ENCODE measurements at regions not wholly inside any gene's neighbourhood (a gene's known extent, or its start where the extent isn't known, plus 50 kb on each side); places are given as distances from the start of the nearest gene placed in this dataset.
"Not testable (repeated sequence)": the region's sequence is repeated elsewhere in the genome, so short reads cannot be mapped to it uniquely, and the experiment has no call there.

DNA sequence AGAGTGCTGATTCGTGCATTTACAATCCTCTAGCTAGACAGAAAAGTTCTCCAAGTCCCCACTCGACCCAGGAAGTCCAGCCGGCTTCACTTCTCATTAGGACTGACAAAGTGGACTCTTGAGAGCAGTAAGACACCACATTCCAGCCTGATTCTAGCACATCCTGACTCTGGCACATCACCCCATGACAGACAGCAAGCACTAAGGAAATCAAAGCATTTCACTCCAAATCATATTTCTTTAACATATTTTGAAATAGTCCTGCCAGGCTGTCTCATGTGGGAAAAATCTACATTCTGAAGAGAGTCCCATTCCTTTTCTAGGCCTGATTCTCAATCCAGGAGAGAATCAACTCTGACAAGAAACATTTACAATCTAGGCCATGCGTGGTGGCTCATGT lies 478.5 kb upstream of the AMELY start:
- DNase-seq: no peak

- no peak for DNase-seq
Observed at GRCh38 chrY:7382988-7383387, 471.4 kb upstream of the AMELY start.

- DNase-seq: no peak
Observed at GRCh38 chrY:7377091-7377490, 465.5 kb upstream of the AMELY start.

DNA sequence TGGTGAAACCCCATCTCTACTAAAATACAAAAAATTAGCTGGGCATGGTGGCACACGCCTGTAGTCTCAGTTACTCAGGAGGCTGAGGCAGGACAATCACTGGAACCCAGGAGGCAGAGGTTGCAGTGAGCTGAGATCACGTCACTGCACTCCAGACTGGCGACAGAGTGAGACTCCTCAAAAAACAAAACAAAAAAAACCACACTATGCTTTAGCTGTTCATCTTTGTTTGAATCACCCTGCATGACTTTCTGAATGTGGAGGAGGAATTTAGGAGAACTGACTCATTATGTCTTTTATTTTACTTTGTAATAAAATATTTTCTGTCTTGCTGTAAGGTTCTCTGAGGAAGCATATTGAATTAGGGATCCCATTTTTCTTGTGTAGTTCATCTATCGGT lies 462.9 kb upstream of the AMELY start:
- not testable (repeated sequence) for DNase-seq

- DNase-seq: not testable (repeated sequence)
Observed at GRCh38 chrY:7371953-7372352, 460.4 kb upstream of the AMELY start.

DNA sequence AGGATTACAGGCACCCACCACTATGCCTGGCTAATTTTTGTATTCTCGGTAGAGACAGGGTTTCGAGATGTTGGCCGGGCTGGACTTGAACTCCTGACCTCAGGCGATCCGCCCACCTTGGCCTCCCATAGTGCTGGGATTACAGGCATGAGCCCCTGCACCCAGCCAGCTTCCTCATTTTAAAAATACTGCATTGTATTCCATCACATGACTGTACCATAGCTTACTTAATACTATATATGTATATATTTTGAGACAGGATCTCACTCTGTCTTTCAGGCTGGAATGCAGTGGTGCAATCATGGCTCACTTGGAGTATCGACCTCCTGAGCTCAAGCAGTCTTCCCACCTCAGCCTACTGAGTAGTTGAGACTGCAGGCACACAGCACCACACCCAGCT lies 459.5 kb upstream of the AMELY start:
- not testable (repeated sequence) for DNase-seq

- DNase-seq: no peak
Observed at GRCh38 chrY:7359520-7359919, 448.0 kb upstream of the AMELY start.

DNA sequence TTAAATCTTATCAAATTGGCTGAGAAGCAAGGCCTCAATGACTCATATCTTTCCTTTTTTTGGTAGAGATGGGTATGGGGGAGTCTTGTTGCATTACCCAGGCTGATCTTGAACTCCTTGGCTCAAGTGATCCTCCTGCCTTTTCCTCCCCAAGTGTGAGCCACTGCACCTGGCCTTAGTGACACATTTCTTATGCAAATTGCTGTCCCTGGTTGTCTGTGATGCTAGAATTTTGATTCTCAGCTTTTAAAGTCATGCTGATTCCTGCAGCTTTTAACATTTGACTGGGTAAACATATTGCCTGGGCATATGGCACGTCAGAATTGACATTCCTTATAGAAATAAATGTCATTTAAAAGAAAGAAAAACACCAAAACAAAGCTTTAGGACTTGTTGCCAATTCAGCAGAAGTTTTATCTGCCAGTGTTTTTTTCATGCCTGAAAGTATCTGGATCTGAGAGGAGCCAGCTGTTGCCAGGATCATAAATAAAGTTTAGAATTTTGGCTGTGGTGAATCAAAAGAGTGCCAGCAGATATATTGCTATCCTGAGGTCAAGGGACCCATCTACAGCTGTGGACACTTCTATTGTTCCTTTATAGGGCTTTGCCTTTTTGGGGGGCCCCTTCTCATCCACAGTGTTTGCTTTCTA lies 446.7 kb upstream of the AMELY start:
- DNase-seq: no peak

DNA sequence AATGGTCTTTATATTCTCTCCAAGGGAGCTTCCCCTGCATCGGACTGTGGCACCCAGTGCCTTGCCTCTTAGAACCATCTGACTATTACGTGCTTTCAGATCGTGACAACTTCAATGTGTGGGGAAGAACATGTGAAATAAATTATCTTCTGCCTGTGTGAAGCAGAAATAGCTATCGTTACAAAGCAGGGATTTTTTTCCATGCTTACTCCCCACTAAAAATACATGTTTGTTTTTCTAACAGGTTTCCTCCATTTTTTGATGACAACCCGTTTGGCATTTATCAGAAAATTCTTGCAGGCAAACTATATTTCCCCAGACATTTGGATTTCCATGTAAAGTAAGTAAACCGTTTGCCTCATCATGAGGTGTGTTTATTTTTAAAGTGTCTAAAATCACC lies 444.3 kb upstream of the AMELY start:
- DNase-seq: not testable (repeated sequence)

GRCh38 chrY:7344661-7345060 lies 433.1 kb upstream of the AMELY start:
- DNase-seq: peak; percentile 56

DNA sequence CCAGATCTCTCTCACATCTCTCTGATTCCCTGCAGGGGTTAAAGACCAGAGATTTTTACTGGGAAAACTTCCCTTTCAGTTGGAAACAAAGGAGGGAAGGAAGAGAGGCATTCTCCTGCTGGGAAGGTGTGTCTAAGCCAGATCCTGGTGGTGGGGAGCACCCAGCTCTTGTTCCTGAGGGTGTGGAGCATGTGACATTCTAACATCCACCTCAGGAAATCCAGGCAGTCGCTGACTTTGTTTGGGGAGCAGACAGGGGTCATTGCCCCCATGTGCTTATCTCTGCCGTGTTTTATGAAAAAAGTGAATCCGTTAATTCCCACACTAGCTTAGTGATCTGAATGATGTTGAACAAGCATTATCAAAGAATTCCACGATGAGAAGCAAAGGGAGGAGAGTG lies 431.7 kb upstream of the AMELY start:
- no peak for DNase-seq

- peak; percentile 54 for DNase-seq
Observed at GRCh38 chrY:7342732-7343131, 431.2 kb upstream of the AMELY start.

GRCh38 chrY:7339391-7340087 lies 428.0 kb upstream of the AMELY start:
- DNase-seq: no peak

GRCh38 chrY:7336023-7336873 lies 424.7 kb upstream of the AMELY start:
- peak; percentile 14 for DNase-seq

DNA sequence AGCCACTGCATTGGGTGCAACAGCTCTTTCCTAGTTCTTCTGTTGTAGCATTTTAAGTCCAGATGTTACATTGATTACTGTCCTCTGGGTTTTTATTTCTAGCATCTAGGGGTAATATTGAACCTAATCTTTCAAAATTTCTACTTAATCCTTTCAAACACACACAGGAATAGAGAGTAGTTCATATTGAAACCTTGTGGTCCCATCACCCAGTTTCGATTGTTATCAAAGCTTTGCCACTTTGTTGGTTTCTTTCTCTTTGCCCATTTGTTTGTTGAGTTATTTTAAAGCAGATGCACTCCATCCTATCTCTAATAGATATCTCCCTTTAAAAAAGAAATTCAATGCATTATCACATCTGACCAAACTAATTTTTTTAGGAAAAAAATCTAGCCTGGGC lies 422.9 kb upstream of the AMELY start:
- DNase-seq: no peak

DNA sequence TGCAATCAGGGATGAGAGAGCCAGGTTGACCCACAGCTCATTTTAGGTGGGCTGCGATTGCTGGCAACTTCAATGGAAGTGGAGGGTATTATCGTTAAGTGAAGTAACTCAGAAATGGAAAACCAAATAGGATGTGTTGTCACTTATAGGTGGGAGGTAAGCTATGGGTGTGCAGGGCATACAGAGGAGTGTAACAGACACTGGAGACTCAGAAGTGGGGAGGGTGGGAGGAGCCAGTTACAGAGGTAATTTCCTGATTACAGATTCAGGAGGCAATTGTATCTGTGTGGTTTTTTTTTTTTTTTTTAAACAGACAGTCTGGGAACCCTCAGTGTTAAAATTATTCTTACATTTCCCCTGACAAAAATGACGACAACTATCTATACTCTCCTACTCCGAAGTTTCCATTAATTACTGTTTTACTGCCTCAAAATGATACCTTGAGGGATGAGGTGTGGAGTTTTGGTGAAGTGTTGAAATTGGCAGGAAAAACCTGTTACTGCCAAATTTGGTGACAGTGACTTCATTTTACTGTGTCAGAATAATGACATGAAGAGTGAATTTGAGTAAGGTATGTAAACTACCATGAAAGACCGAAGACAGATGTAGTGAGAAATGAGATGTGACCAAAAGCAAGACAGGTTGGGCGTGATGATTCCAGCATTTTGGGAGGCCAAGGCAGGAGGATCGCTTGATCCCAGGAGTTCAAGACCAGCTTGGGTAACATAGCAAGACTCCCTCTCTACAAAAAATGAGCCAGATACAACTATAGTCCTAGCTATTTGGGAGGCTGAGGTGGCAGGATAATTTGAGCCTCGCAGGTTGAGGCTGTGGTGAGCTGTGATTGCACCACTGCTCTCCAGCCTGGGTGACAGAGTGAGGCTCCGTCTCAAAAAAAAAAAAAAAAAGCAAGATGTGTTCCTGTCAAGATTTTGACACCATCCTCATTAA lies 415.0 kb upstream of the AMELY start:
- peak; percentile 58 for DNase-seq

DNA sequence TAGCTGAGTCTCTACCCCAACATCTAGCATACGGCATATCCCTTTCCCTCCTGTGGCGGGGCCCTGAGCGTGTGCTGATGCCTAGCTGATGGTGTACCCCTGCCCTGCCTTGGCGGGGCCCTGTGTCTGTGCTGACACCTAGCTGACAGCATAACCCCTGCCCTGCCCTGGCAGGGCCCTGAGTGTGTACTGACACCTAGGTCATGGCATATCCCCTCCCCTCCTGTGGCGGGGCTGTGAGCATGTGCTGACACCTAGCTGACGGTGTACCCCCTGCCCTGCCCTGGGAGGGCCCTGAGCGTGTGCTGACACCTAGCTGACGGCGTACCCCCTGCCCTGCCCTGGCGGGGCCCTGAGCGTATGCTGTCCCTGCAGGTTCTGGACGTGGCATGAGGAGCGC lies 414.0 kb upstream of the AMELY start:
- no peak for DNase-seq

- DNase-seq: no peak
Observed at GRCh38 chrY:7320751-7321150, 409.2 kb upstream of the AMELY start.

DNA sequence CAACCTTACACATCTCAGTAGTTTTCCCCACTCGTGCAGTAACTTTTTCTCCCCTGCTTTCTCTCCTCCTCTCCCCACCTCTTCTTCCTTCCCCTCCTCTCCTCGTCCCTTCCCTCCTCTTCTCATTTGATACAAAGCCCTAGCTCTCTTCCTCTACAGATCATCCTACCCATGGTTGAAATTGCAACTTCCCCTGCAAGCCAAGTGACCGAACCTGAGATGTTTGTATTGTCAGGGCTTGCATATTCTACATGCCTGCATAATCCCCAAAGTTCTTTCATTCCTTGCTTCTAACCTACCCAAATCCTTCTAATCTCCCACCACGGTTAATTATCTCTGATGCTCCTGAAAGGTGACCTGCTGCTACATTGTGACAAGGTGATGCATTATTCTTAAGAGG lies 408.6 kb upstream of the AMELY start:
- DNase-seq: not testable (repeated sequence)

GRCh38 chrY:7318122-7318521 lies 406.6 kb upstream of the AMELY start:
- DNase-seq: no peak

GRCh38 chrY:7317571-7317970 lies 406.0 kb upstream of the AMELY start:
- DNase-seq: no peak

- peak; percentile 74 for DNase-seq
Observed at GRCh38 chrY:7310482-7311269, 399.1 kb upstream of the AMELY start.
